ENCODE measurements at regions not wholly inside any gene's neighbourhood (a gene's known extent, or its start where the extent isn't known, plus 50 kb on each side); places are given as distances from the start of the nearest gene placed in this dataset.

GRCh38 chr3:14335774-14336748 is 66.3 kb upstream of the SLC6A6 start:
- ATAC-seq, result no peak
- no peak for TF ChIP-seq GLIS3 (CRISPR knock-in tag; IDR thresholded peaks at IDR 0.05)
- no peak for TF ChIP-seq ZFP30 (CRISPR knock-in tag; IDR thresholded peaks at IDR 0.05)
- TF ChIP-seq, protein P1, sequence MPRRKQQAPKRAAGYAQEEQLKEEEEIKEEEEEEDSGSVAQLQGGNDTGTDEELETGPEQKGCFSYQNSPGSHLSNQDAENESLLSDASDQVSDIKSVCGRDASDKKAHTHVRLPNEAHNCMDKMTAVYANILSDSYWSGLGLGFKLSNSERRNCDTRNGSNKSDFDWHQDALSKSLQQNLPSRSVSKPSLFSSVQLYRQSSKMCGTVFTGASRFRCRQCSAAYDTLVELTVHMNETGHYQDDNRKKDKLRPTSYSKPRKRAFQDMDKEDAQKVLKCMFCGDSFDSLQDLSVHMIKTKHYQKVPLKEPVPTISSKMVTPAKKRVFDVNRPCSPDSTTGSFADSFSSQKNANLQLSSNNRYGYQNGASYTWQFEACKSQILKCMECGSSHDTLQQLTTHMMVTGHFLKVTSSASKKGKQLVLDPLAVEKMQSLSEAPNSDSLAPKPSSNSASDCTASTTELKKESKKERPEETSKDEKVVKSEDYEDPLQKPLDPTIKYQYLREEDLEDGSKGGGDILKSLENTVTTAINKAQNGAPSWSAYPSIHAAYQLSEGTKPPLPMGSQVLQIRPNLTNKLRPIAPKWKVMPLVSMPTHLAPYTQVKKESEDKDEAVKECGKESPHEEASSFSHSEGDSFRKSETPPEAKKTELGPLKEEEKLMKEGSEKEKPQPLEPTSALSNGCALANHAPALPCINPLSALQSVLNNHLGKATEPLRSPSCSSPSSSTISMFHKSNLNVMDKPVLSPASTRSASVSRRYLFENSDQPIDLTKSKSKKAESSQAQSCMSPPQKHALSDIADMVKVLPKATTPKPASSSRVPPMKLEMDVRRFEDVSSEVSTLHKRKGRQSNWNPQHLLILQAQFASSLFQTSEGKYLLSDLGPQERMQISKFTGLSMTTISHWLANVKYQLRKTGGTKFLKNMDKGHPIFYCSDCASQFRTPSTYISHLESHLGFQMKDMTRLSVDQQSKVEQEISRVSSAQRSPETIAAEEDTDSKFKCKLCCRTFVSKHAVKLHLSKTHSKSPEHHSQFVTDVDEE (CRISPR knock-in tag; IDR thresholded peaks at IDR 0.05), result no peak
- TF ChIP-seq ISL1 (CRISPR knock-in tag; IDR thresholded peaks at IDR 0.05), result no peak

GRCh38 chr3:14336749-14337598 is 65.4 kb upstream of the SLC6A6 start:
- no peak for ATAC-seq
- TF ChIP-seq OSR1 (CRISPR knock-in tag; IDR thresholded peaks at IDR 0.05), result no peak
- no peak for TF ChIP-seq SNAI2 (CRISPR knock-in tag; IDR thresholded peaks at IDR 0.05)
- TF ChIP-seq, protein P2, sequence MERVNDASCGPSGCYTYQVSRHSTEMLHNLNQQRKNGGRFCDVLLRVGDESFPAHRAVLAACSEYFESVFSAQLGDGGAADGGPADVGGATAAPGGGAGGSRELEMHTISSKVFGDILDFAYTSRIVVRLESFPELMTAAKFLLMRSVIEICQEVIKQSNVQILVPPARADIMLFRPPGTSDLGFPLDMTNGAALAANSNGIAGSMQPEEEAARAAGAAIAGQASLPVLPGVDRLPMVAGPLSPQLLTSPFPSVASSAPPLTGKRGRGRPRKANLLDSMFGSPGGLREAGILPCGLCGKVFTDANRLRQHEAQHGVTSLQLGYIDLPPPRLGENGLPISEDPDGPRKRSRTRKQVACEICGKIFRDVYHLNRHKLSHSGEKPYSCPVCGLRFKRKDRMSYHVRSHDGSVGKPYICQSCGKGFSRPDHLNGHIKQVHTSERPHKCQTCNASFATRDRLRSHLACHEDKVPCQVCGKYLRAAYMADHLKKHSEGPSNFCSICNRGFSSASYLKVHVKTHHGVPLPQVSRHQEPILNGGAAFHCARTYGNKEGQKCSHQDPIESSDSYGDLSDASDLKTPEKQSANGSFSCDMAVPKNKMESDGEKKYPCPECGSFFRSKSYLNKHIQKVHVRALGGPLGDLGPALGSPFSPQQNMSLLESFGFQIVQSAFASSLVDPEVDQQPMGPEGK (CRISPR knock-in tag; IDR thresholded peaks at IDR 0.05; ENCODE audit: borderline replicate concordance), result no peak
- no peak for TF ChIP-seq GLIS3 (CRISPR knock-in tag; IDR thresholded peaks at IDR 0.05)
- no peak for TF ChIP-seq ARNTL (CRISPR knock-in tag; IDR thresholded peaks at IDR 0.05; ENCODE audit: borderline replicate concordance, low read depth)

GRCh38 chr3:14337828-14338227 is 64.6 kb upstream of the SLC6A6 start:
- ATAC-seq, result no peak
- TF ChIP-seq, protein P2 (CRISPR knock-in tag; IDR thresholded peaks at IDR 0.05; ENCODE audit: borderline replicate concordance), result no peak
- TF ChIP-seq, protein P1 (CRISPR knock-in tag; IDR thresholded peaks at IDR 0.05), result no peak
- TF ChIP-seq CSDC2 (CRISPR knock-in tag; IDR thresholded peaks at IDR 0.05) (no peak), ISL1 (CRISPR knock-in tag; IDR thresholded peaks at IDR 0.05) (no peak), ARNTL (CRISPR knock-in tag; IDR thresholded peaks at IDR 0.05; ENCODE audit: borderline replicate concordance, low read depth) (no peak), ESRRG (CRISPR knock-in tag; IDR thresholded peaks at IDR 0.05) (no peak)
- TF ChIP-seq, protein P3, sequence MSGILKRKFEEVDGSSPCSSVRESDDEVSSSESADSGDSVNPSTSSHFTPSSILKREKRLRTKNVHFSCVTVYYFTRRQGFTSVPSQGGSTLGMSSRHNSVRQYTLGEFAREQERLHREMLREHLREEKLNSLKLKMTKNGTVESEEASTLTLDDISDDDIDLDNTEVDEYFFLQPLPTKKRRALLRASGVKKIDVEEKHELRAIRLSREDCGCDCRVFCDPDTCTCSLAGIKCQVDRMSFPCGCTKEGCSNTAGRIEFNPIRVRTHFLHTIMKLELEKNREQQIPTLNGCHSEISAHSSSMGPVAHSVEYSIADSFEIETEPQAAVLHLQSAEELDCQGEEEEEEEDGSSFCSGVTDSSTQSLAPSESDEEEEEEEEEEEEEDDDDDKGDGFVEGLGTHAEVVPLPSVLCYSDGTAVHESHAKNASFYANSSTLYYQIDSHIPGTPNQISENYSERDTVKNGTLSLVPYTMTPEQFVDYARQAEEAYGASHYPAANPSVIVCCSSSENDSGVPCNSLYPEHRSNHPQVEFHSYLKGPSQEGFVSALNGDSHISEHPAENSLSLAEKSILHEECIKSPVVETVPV (CRISPR knock-in tag; IDR thresholded peaks at IDR 0.05), result no peak

DNA sequence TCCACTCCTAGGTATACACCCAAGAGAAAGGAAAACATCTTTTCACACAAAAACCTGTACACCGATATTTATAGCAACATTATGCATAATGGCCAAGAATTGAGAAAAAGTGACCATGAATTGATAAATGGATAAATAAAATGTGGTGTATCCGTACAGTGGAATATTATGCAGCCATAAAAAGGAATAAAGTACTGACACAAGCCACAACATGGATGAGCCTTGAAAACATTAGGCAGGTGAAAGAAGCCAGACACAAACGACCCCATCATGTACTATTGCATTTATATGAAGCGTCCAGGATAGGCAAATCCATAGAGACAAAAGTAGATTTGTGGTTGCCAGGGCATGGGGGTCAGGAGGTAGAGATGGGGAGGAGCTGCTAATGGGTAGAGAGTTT is 64.2 kb upstream of the SLC6A6 start:
- ATAC-seq, result no peak
- TF ChIP-seq CSDC2 (CRISPR knock-in tag; IDR thresholded peaks at IDR 0.05), result no peak
- no peak for TF ChIP-seq SNAI2 (CRISPR knock-in tag; IDR thresholded peaks at IDR 0.05)
- no peak for TF ChIP-seq ARNTL (CRISPR knock-in tag; IDR thresholded peaks at IDR 0.05; ENCODE audit: borderline replicate concordance, low read depth)
- TF ChIP-seq, protein P2 (CRISPR knock-in tag; IDR thresholded peaks at IDR 0.05; ENCODE audit: borderline replicate concordance), result no peak
- TF ChIP-seq TOX (CRISPR knock-in tag; IDR thresholded peaks at IDR 0.05; ENCODE audit: borderline replicate concordance), result no peak
- TF ChIP-seq, protein P4, sequence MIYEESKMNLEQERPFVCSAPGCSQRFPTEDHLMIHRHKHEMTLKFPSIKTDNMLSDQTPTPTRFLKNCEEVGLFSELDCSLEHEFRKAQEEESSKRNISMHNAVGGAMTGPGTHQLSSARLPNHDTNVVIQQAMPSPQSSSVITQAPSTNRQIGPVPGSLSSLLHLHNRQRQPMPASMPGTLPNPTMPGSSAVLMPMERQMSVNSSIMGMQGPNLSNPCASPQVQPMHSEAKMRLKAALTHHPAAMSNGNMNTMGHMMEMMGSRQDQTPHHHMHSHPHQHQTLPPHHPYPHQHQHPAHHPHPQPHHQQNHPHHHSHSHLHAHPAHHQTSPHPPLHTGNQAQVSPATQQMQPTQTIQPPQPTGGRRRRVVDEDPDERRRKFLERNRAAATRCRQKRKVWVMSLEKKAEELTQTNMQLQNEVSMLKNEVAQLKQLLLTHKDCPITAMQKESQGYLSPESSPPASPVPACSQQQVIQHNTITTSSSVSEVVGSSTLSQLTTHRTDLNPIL (CRISPR knock-in tag; IDR thresholded peaks at IDR 0.05; ENCODE audit: low read depth), result no peak
- no peak for TF ChIP-seq ZNF8 (CRISPR knock-in tag; IDR thresholded peaks at IDR 0.05)
- no peak for TF ChIP-seq RARB (CRISPR knock-in tag; IDR thresholded peaks at IDR 0.05)
- no peak for TF ChIP-seq BACH2 (CRISPR knock-in tag; IDR thresholded peaks at IDR 0.05; ENCODE audit: borderline replicate concordance)
- TF ChIP-seq GLIS3 (CRISPR knock-in tag; IDR thresholded peaks at IDR 0.05), result no peak

All from SK-N-SH treated with all-trans-retinoic acid at 6 μM for 48 hours (cell line).